Keratinocyte (primary cell): ENCODE measurements at regions not wholly inside any gene's neighbourhood (a gene's known extent, or its start where the extent isn't known, plus 50 kb on each side); places are given as distances from the start of the nearest gene placed in this dataset.

ENCODE experiments used
- EZH2 ChIP-seq: IDR thresholded peaks from one replicate; pipeline ENCODE4 v1.6.1; 2012; ENCODE audit warnings: inconsistent platforms, mild to moderate bottlenecking, low read length, moderate library complexity
- TF ChIP-seq, protein P1 (sequence below), 3 experiments: IDR thresholded peaks in 1 of 3; conservative IDR thresholded peaks in 1 of 3; optimal IDR thresholded peaks in 1 of 3; 2 replicates in 2 of 3; 3 replicates in 1 of 3; pipeline versions ENCODE3 to v1.5.1; 2011; ENCODE audit warnings: low read length in 3 of 3, mild to moderate bottlenecking in 3 of 3, moderate library complexity in 2 of 3, control low read depth in 1 of 3, inconsistent platforms in 1 of 3; ENCODE audit not compliant: insufficient read depth in 2 of 3; ENCODE audit errors: extremely low read depth in 1 of 3

DNA sequence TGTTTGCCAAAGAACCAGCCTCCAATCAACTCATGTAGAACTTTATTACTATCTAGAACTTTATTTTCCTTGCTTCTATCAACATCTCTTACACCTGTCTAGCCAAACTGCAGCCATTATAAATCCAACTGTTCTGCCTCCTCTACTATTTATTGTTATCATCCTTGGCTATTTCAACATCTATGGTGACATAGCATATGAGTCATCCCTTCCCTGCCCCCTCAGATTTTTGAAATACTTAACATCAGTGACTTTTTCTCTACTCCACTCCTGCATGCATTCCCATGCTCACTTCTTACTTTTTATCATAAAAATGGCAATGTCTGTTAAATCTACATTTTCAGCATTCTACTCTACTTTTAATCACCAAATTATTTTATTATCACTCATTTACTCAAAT, 544.9 kb upstream of the NEGR1 start:
- TF ChIP-seq, protein P1, sequence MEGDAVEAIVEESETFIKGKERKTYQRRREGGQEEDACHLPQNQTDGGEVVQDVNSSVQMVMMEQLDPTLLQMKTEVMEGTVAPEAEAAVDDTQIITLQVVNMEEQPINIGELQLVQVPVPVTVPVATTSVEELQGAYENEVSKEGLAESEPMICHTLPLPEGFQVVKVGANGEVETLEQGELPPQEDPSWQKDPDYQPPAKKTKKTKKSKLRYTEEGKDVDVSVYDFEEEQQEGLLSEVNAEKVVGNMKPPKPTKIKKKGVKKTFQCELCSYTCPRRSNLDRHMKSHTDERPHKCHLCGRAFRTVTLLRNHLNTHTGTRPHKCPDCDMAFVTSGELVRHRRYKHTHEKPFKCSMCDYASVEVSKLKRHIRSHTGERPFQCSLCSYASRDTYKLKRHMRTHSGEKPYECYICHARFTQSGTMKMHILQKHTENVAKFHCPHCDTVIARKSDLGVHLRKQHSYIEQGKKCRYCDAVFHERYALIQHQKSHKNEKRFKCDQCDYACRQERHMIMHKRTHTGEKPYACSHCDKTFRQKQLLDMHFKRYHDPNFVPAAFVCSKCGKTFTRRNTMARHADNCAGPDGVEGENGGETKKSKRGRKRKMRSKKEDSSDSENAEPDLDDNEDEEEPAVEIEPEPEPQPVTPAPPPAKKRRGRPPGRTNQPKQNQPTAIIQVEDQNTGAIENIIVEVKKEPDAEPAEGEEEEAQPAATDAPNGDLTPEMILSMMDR (optimal IDR thresholded peaks at IDR 0.05 in 1 of 3, IDR thresholded peaks at IDR 0.05 in 1 of 3, conservative IDR thresholded peaks at IDR 0.05 in 1 of 3; ENCODE audit: extremely low read depth in 1 of 3, insufficient read depth in 2 of 3, low read length in 3 of 3): no peak
- no peak for TF ChIP-seq EZH2
